Ascending aorta (tissue), 2 donors: ENCODE measurements at regions not wholly inside any gene's neighbourhood (a gene's known extent, or its start where the extent isn't known, plus 50 kb on each side); places are given as distances from the start of the nearest gene placed in this dataset.

Source experiments
- DNase-seq, 2 donors: peaks; one replicate each; pipeline ENCODE4 v3.0.0-alpha.2; 2019; ENCODE audit warnings: low spot score in 2 of 2
- H3K27ac ChIP-seq, 2 donors: fragments of 200-600 bp; sonication (generic); one replicate each; pipeline ENCODE4 v1.5.1; 2016 to 2017; ENCODE audit warnings: mild to moderate bottlenecking in 1 of 2
- H3K27me3 ChIP-seq: fragments of 200-600 bp; sonication (generic); one replicate; pipeline ENCODE4 v1.5.1; 2017
- H3K36me3 ChIP-seq, 2 donors: fragments of 200-600 bp; sonication (generic); one replicate each; pipeline ENCODE4 v1.5.1; 2016
- H3K4me1 ChIP-seq, 2 donors: fragments of 200-600 bp; sonication (generic); one replicate each; pipeline ENCODE4 v1.5.1; 2016 to 2017; ENCODE audit warnings: mild to moderate bottlenecking in 1 of 2
- H3K4me3 ChIP-seq, 2 donors: fragments of 200-600 bp; sonication (generic); one replicate each; pipeline ENCODE4 v1.5.1; 2016 to 2017; ENCODE audit warnings: mild to moderate bottlenecking in 1 of 2
- H3K9me3 ChIP-seq, 2 donors: fragments of 200-600 bp; sonication (generic); one replicate each; pipeline ENCODE4 v1.5.1; 2016
- CTCF ChIP-seq, 3 experiments: fragments of 200-600 bp in 2 of 3; fragments of 450-650 bp in 1 of 3; sonication (generic) in 2 of 3; IDR thresholded peaks; one replicate each; pipeline ENCODE4 v1.5.1; 2016 to 2019; ENCODE audit warnings: antibody characterized with exemption in 3 of 3, mild to moderate bottlenecking in 1 of 3, moderate library complexity in 1 of 3
- intact Hi-C: fragments of 100-400 bp; cut with DNase I; formaldehyde crosslinking; loops from one replicate; pipeline ENCODE4 v1.15.1; 2023

- no peak for TF ChIP-seq CTCF (IDR thresholded peaks at IDR 0.05)
- intact Hi-C loops: no loop called here
- no peaks in the 10 kb centered on the region for H3K4me1 ChIP-seq
These were observed 748.9 kb upstream of the NXPH2 start for GRCh38 chr2:139529080-139529479.

GRCh38 chr2:139526781-139527180 lies 746.6 kb upstream of the NXPH2 start:
- H3K9me3 ChIP-seq: no peaks in the 10 kb centered on the region
- no peak for DNase-seq
- no peaks in the 10 kb centered on the region for H3K36me3 ChIP-seq
- no peak overlapping the region for H3K4me3 ChIP-seq
- H3K27me3 ChIP-seq: no peaks in the 10 kb centered on the region
- H3K4me1 ChIP-seq: no peaks in the 10 kb centered on the region
- intact Hi-C loops: no loop called here
- H3K27ac ChIP-seq: no peak overlapping the region
- TF ChIP-seq CTCF (IDR thresholded peaks at IDR 0.05): no peak

More at GRCh38 chr2:139529080-139529479, 748.9 kb upstream of the NXPH2 start:
- H3K9me3 ChIP-seq: no peaks in the 10 kb centered on the region
- no peak overlapping the region for H3K4me3 ChIP-seq
- H3K27ac ChIP-seq: no peak overlapping the region
- no peaks in the 10 kb centered on the region for H3K27me3 ChIP-seq
- no peaks in the 10 kb centered on the region for H3K36me3 ChIP-seq
- DNase-seq: no peak

- Histone ChIP-seq H3K4me1 (no peaks in the 10 kb centered on the region), H3K9me3 (no peaks in the 10 kb centered on the region), H3K36me3 (no peaks in the 10 kb centered on the region), H3K27me3 (no peaks in the 10 kb centered on the region), H3K4me3 (no peak overlapping the region), H3K27ac (no peak overlapping the region)
- TF ChIP-seq CTCF (IDR thresholded peaks at IDR 0.05): no peak
- no peak for DNase-seq
- intact Hi-C loops: no loop called here
These were observed 738.1 kb upstream of the NXPH2 start for GRCh38 chr2:139518321-139518720.

GRCh38 chr2:139514951-139515350 lies 734.8 kb upstream of the NXPH2 start:
- intact Hi-C loops: no loop called here
- no peaks in the 10 kb centered on the region for H3K9me3 ChIP-seq
- H3K27me3 ChIP-seq: no peaks in the 10 kb centered on the region
- no peaks in the 10 kb centered on the region for H3K36me3 ChIP-seq
- no peak for TF ChIP-seq CTCF (IDR thresholded peaks at IDR 0.05)
- no peaks in the 10 kb centered on the region for H3K4me1 ChIP-seq
- no peak overlapping the region for H3K27ac ChIP-seq
- no peak overlapping the region for H3K4me3 ChIP-seq
- DNase-seq: no peak

- Histone ChIP-seq H3K27ac (no peak overlapping the region), H3K36me3 (no peaks in the 10 kb centered on the region), H3K4me1 (no peaks in the 10 kb centered on the region), H3K9me3 (no peaks in the 10 kb centered on the region), H3K4me3 (no peak overlapping the region), H3K27me3 (no peaks in the 10 kb centered on the region)
- intact Hi-C loops: no loop called here
- no peak for TF ChIP-seq CTCF (IDR thresholded peaks at IDR 0.05)
- DNase-seq: no peak
These were observed 715.7 kb upstream of the NXPH2 start for GRCh38 chr2:139495851-139496250.

- no peak overlapping the region for H3K27ac ChIP-seq
- no peaks in the 10 kb centered on the region for H3K9me3 ChIP-seq
- TF ChIP-seq CTCF (IDR thresholded peaks at IDR 0.05): no peak
- intact Hi-C loops: no loop called here
- no peaks in the 10 kb centered on the region for H3K4me1 ChIP-seq
- no peaks in the 10 kb centered on the region for H3K36me3 ChIP-seq
- no peak overlapping the region for H3K4me3 ChIP-seq
- no peaks in the 10 kb centered on the region for H3K27me3 ChIP-seq
- no peak for DNase-seq
These were observed 712.0 kb upstream of the NXPH2 start for GRCh38 chr2:139492131-139492680.
